ENCODE measurements at regions not wholly inside any gene's neighbourhood (a gene's known extent, or its start where the extent isn't known, plus 50 kb on each side); places are given as distances from the start of the nearest gene placed in this dataset.

- TF ChIP-seq EP300 (IDR thresholded peaks at IDR 0.05): no peak
- TF ChIP-seq, protein P1, sequence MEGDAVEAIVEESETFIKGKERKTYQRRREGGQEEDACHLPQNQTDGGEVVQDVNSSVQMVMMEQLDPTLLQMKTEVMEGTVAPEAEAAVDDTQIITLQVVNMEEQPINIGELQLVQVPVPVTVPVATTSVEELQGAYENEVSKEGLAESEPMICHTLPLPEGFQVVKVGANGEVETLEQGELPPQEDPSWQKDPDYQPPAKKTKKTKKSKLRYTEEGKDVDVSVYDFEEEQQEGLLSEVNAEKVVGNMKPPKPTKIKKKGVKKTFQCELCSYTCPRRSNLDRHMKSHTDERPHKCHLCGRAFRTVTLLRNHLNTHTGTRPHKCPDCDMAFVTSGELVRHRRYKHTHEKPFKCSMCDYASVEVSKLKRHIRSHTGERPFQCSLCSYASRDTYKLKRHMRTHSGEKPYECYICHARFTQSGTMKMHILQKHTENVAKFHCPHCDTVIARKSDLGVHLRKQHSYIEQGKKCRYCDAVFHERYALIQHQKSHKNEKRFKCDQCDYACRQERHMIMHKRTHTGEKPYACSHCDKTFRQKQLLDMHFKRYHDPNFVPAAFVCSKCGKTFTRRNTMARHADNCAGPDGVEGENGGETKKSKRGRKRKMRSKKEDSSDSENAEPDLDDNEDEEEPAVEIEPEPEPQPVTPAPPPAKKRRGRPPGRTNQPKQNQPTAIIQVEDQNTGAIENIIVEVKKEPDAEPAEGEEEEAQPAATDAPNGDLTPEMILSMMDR (IDR thresholded peaks at IDR 0.05): no peak
- no peak for TF ChIP-seq POLR2A (IDR thresholded peaks at IDR 0.05; ENCODE audit: low read depth)
- TF ChIP-seq POLR2AphosphoS5 (IDR thresholded peaks at IDR 0.05): no peak
Measured at GRCh38 chr16:80007231-80007630, 406.7 kb upstream of the MAF start.

GRCh38 chr16:80006241-80007215, 406.0 kb upstream of the MAF start:
- intact Hi-C loops (cut with DNase I): no loop called here
- Histone ChIP-seq H3K4me1 (peaks cover 0 to 14% (median 12%) of the 10 kb centered on the region in 4 donors), H3K36me3 (no peaks in the 10 kb centered on the region), H3K27ac (replicated peaks in 1 of 4) (no peak overlapping the region), H3K27me3 (no peaks in the 10 kb centered on the region), H3K9me3 (no peaks in the 10 kb centered on the region), H3K4me3 (no peak overlapping the region)
- 36% methylated on average over 17 of the region's 17 CpGs for whole genome bisulfite sequencing
- no peak for DNase-seq (ENCODE audit: extremely low spot score)
- TF ChIP-seq, protein P1 (IDR thresholded peaks at IDR 0.05): no peak
- TF ChIP-seq EP300 (IDR thresholded peaks at IDR 0.05) (no peak), POLR2A (IDR thresholded peaks at IDR 0.05; ENCODE audit: low read depth) (no peak)

More at GRCh38 chr16:80007231-80007630, 406.7 kb upstream of the MAF start:
- H3K4me1 ChIP-seq: peaks cover 0 to 14% (median 12%) of the 10 kb centered on the region in 4 donors
- intact Hi-C loops (cut with DNase I): no loop called here
- H3K27ac ChIP-seq (replicated peaks in 1 of 4): no peak overlapping the region
- no peaks in the 10 kb centered on the region for H3K9me3 ChIP-seq
- H3K36me3 ChIP-seq: no peaks in the 10 kb centered on the region
- 61% methylated on average over 4 of the region's 4 CpGs for WGBS
- H3K27me3 ChIP-seq: no peaks in the 10 kb centered on the region
- no peak overlapping the region for H3K4me3 ChIP-seq
- DNase-seq (ENCODE audit: extremely low spot score): no peak

- intact Hi-C loops (cut with DNase I): no loop called here
- Histone ChIP-seq H3K9me3 (no peaks in the 10 kb centered on the region), H3K4me1 (peaks cover 0 to 14% (median 10%) of the 10 kb centered on the region in 4 donors), H3K27me3 (no peaks in the 10 kb centered on the region), H3K36me3 (no peaks in the 10 kb centered on the region), H3K27ac (replicated peaks in 1 of 4) (no peak overlapping the region), H3K4me3 (no peak overlapping the region)
- WGBS: 95% methylated on average over 6 of the region's 6 CpGs
- DNase-seq (ENCODE audit: extremely low spot score): no peak
- TF ChIP-seq, protein P1 (IDR thresholded peaks at IDR 0.05): no peak
- TF ChIP-seq POLR2AphosphoS5 (IDR thresholded peaks at IDR 0.05) (no peak), POLR2A (IDR thresholded peaks at IDR 0.05; ENCODE audit: low read depth) (no peak), EP300 (IDR thresholded peaks at IDR 0.05) (no peak)
Measured at GRCh38 chr16:80004113-80004512, 403.6 kb upstream of the MAF start.

DNA sequence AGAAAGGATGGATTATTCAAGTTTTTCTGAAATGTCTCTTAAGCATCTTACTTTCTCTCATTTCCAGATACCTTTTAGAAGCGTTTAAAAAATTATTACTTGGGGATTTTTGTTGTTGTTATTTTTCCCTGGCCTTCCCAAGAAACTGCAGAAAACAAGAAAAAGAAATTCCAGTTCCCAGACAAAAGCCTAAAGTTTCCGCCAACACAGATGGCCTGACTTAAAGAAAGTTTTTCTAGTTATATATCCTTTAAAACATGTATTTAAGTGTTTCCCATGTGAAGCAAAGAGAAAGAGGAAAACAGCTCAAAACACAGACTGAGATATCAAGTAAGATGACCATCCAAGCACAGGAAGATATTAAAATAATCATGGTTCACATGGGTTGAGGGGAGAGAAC, 401.7 kb upstream of the MAF start:
- no peaks in the 10 kb centered on the region for H3K36me3 ChIP-seq
- no peak for DNase-seq (ENCODE audit: extremely low spot score)
- no peak overlapping the region for H3K4me3 ChIP-seq
- H3K9me3 ChIP-seq: no peaks in the 10 kb centered on the region
- WGBS: 89% methylated on average over 2 of the region's 2 CpGs
- peaks cover 0 to 14% (median 9%) of the 10 kb centered on the region in 4 donors for H3K4me1 ChIP-seq
- intact Hi-C loops (cut with DNase I): no loop called here
- TF ChIP-seq POLR2AphosphoS5 (IDR thresholded peaks at IDR 0.05) (no peak), POLR2A (IDR thresholded peaks at IDR 0.05; ENCODE audit: low read depth) (no peak), EP300 (IDR thresholded peaks at IDR 0.05) (no peak)
- TF ChIP-seq, protein P1 (IDR thresholded peaks at IDR 0.05): no peak
- no peak overlapping the region for H3K27ac ChIP-seq (replicated peaks in 1 of 4)
- no peaks in the 10 kb centered on the region for H3K27me3 ChIP-seq

All from esophagus muscularis mucosa (tissue), 4 donors.